IMR-90 (cell line): ENCODE measurements at regions not wholly inside any gene's neighbourhood (a gene's known extent, or its start where the extent isn't known, plus 50 kb on each side); places are given as distances from the start of the nearest gene placed in this dataset.

Source experiments
- BHLHE40 ChIP-seq: fragments of 150-350 bp; IDR thresholded peaks from 2 replicates; pipeline ENCODE4 v1.6.1; 2016; ENCODE audit warnings: mild to moderate bottlenecking, low read depth, low read length
- CEBPB ChIP-seq: IDR thresholded peaks from 2 replicates; pipeline ENCODE4 v1.6.1; 2012; ENCODE audit warnings: low read depth, low read length, improper control_type of control experiment
- MAFK ChIP-seq: IDR thresholded peaks from 2 replicates; pipeline ENCODE4 v1.6.1; 2012; ENCODE audit warnings: low read depth, low read length, improper control_type of control experiment
- MXI1 ChIP-seq: IDR thresholded peaks from 2 replicates; pipeline ENCODE4 v1.6.1; 2012; ENCODE audit warnings: low read depth, mild to moderate bottlenecking, low read length, moderate library complexity, borderline replicate concordance
- NFE2L2 ChIP-seq: fragments of 150-350 bp; IDR thresholded peaks from 2 replicates; pipeline ENCODE4 v1.6.1; 2016; ENCODE audit warnings: low read depth, mild to moderate bottlenecking, low read length
- POLR2A ChIP-seq: IDR thresholded peaks from 2 replicates; pipeline ENCODE4 v1.6.1; 2012; ENCODE audit warnings: mild to moderate bottlenecking, low read depth, low read length
- RAD21 ChIP-seq: IDR thresholded peaks from 2 replicates; pipeline ENCODE4 v1.6.1; 2012; ENCODE audit warnings: low read length, improper control_type of control experiment
- RFX5 ChIP-seq: IDR thresholded peaks from 2 replicates; pipeline ENCODE4 v1.8.0; 2012; ENCODE audit warnings: low read depth, mild to moderate bottlenecking, low read length, moderate library complexity
- SMC3 ChIP-seq: fragments of 150-350 bp; IDR thresholded peaks from 2 replicates; pipeline ENCODE4 v1.6.1; 2016; ENCODE audit warnings: low read depth, mild to moderate bottlenecking, antibody characterized with exemption, low read length, moderate library complexity
- TF ChIP-seq, protein P1 (sequence below): conservative IDR thresholded peaks from 2 replicates; pipeline ENCODE4 v1.5.1; 2012; ENCODE audit warnings: mild to moderate bottlenecking, low read depth, low read length, improper control_type of control experiment
- TF ChIP-seq, protein P2 (sequence below): fragments of 150-350 bp; IDR thresholded peaks from 2 replicates; pipeline ENCODE4 v1.6.1; 2017; ENCODE audit warnings: mild to moderate bottlenecking, antibody characterized with exemption, low read length, low read depth

DNA sequence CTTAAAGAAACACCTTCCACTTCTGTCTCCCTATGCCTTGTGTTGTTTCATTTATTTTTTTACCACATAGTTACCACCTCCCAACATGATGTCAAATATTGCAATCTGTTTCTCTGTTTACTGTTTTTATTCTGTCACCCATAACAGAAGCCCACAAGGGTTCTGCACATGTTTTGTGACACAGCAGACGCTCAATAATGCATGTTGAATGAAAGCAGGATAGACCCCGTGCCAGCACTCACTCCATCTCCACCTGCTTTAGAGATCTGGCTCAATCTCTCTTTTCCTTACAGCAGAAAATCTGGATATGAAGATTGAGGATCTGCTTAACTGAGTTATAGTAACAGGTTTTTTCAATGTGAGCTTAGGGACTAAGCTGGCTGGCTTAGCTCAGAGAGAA, 116.8 kb upstream of the NUDT10 start:
- TF ChIP-seq, protein P1, sequence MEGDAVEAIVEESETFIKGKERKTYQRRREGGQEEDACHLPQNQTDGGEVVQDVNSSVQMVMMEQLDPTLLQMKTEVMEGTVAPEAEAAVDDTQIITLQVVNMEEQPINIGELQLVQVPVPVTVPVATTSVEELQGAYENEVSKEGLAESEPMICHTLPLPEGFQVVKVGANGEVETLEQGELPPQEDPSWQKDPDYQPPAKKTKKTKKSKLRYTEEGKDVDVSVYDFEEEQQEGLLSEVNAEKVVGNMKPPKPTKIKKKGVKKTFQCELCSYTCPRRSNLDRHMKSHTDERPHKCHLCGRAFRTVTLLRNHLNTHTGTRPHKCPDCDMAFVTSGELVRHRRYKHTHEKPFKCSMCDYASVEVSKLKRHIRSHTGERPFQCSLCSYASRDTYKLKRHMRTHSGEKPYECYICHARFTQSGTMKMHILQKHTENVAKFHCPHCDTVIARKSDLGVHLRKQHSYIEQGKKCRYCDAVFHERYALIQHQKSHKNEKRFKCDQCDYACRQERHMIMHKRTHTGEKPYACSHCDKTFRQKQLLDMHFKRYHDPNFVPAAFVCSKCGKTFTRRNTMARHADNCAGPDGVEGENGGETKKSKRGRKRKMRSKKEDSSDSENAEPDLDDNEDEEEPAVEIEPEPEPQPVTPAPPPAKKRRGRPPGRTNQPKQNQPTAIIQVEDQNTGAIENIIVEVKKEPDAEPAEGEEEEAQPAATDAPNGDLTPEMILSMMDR: no peak
- no peak for TF ChIP-seq RAD21
- no peak for TF ChIP-seq POLR2A
- TF ChIP-seq RFX5: no peak
- TF ChIP-seq CEBPB: no peak
- no peak for TF ChIP-seq NFE2L2
- no peak for TF ChIP-seq MXI1
- TF ChIP-seq SMC3: no peak
- no peak for TF ChIP-seq BHLHE40
- TF ChIP-seq MAFK: no peak
- TF ChIP-seq, protein P2, sequence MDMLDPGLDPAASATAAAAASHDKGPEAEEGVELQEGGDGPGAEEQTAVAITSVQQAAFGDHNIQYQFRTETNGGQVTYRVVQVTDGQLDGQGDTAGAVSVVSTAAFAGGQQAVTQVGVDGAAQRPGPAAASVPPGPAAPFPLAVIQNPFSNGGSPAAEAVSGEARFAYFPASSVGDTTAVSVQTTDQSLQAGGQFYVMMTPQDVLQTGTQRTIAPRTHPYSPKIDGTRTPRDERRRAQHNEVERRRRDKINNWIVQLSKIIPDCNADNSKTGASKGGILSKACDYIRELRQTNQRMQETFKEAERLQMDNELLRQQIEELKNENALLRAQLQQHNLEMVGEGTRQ: no peak
